HG03139 (cell line): ENCODE measurements at regions not wholly inside any gene's neighbourhood (a gene's known extent, or its start where the extent isn't known, plus 50 kb on each side); places are given as distances from the start of the nearest gene placed in this dataset.

Experiments
- ATAC-seq: cut with Tn5 transposase; IDR thresholded peaks from one replicate; pipeline ENCODE4 v1.9.1; 2021; ENCODE audit not compliant: unreplicated experiment

GRCh38 chr7:41252957-41253356 lies 449.9 kb downstream of the INHBA start:
- no peak for ATAC-seq

GRCh38 chr7:41252551-41252950 lies 450.3 kb downstream of the INHBA start:
- no peak for ATAC-seq

GRCh38 chr7:41247143-41247865 lies 455.6 kb downstream of the INHBA start:
- ATAC-seq = no peak

GRCh38 chr7:41245916-41246315 lies 457.0 kb downstream of the INHBA start:
- no peak for ATAC-seq

GRCh38 chr7:41244246-41244645 lies 458.6 kb downstream of the INHBA start:
- no peak for ATAC-seq

- ATAC-seq = no peak
These were observed 461.2 kb downstream of the INHBA start for GRCh38 chr7:41241641-41242040.

GRCh38 chr7:41239596-41239995 lies 463.3 kb downstream of the INHBA start:
- ATAC-seq = no peak

- ATAC-seq = no peak
These were observed 464.0 kb downstream of the INHBA start for GRCh38 chr7:41238851-41239331.

- ATAC-seq = no peak
These were observed 464.9 kb downstream of the INHBA start for GRCh38 chr7:41237956-41238355.

GRCh38 chr7:41232086-41232485 lies 470.8 kb downstream of the INHBA start:
- ATAC-seq = no peak

GRCh38 chr7:41224063-41224763 lies 478.7 kb downstream of the INHBA start:
- ATAC-seq = no peak

GRCh38 chr7:41222746-41223145 lies 480.1 kb downstream of the INHBA start:
- ATAC-seq = no peak

GRCh38 chr7:41220266-41220665 lies 482.6 kb downstream of the INHBA start:
- ATAC-seq = no peak

- no peak for ATAC-seq
These were observed 483.6 kb downstream of the INHBA start for GRCh38 chr7:41219276-41219675.

GRCh38 chr7:41217306-41217705 lies 485.6 kb downstream of the INHBA start:
- no peak for ATAC-seq

- no peak for ATAC-seq
These were observed 495.7 kb downstream of the INHBA start for GRCh38 chr7:41207141-41207540.

- ATAC-seq = no peak
These were observed 496.6 kb downstream of the INHBA start for GRCh38 chr7:41206267-41206666.

- ATAC-seq = no peak
These were observed 497.3 kb downstream of the INHBA start for GRCh38 chr7:41205600-41205999.

GRCh38 chr7:41203542-41203941 lies 499.3 kb downstream of the INHBA start:
- no peak for ATAC-seq

- ATAC-seq = no peak
These were observed 501.9 kb downstream of the INHBA start for GRCh38 chr7:41201021-41201420.

- ATAC-seq = no peak
These were observed 503.8 kb downstream of the INHBA start for GRCh38 chr7:41199136-41199535.

- ATAC-seq = no peak
These were observed 504.4 kb downstream of the INHBA start for GRCh38 chr7:41198502-41198901.
